ENCODE measurements at regions not wholly inside any gene's neighbourhood (a gene's known extent, or its start where the extent isn't known, plus 50 kb on each side); places are given as distances from the start of the nearest gene placed in this dataset.

DNA sequence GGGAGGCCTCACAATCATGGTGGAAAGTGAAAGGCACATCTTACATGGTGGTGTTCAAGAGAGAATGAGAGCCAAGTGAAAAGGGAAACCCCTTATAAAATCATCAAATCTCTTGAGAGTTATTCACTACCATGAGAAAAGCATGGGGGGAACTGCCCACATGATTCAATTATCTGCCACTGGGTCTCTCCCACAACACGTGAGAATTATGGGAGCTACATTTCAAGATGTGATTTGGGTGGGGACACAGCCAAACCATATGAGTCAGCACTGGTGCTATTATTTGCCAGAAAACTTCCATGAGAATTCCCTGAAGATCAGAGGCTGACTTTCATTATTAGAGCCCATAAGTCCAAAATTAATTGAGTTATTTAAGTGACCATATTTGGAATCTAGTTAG, 1001.2 kb upstream of the POT1 start:
- Mint-ChIP-seq H3K4me1 (peaks cover 30% of the 10 kb centered on the region), H3K36me3 (ENCODE audit: low read depth) (no peaks in the 10 kb centered on the region), H3K27ac (no peak overlapping the region), H3K4me3 (no peak overlapping the region), H3K27me3 (ENCODE audit: insufficient read depth, low read depth, poor library complexity) (no peaks in the 10 kb centered on the region), H3K9me3 (no peaks in the 10 kb centered on the region)
- Histone ChIP-seq H3K4me2 (no peak overlapping the region), H3K27ac (ENCODE audit: low read depth) (no peak overlapping the region), H3K9me2 (ENCODE audit: insufficient read depth) (no peaks in the 10 kb centered on the region), H3K79me2 (replicated peaks; ENCODE audit: insufficient read depth) (no peaks in the 10 kb centered on the region), H3K4me1 (ENCODE audit: insufficient read depth) (peaks cover 28% of the 10 kb centered on the region), H3K27me3 (ENCODE audit: insufficient read depth) (no peaks in the 10 kb centered on the region), H4K20me1 (replicated peaks; ENCODE audit: insufficient read depth) (no peaks in the 10 kb centered on the region), H3K36me3 (ENCODE audit: insufficient read depth) (no peaks in the 10 kb centered on the region), H3K4me3 (no peak overlapping the region), H2AFZ (no peak overlapping the region), H3F3A (replicated peaks; ENCODE audit: low read depth) (no peaks in the 10 kb centered on the region)
- DNase-seq (ENCODE audit: low spot score) (no peak), ATAC-seq (no peak)
- TF ChIP-seq EZH2 (IDR thresholded peaks at IDR 0.05; ENCODE audit: low read depth, unreplicated experiment) (no peak), JUNB (IDR thresholded peaks at IDR 0.05; ENCODE audit: unreplicated experiment) (no peak), STAT1 (IDR thresholded peaks at IDR 0.05; ENCODE audit: unreplicated experiment) (no peak), POLR2AphosphoS5 (IDR thresholded peaks at IDR 0.05; ENCODE audit: low read depth) (no peak), CREB1 (CRISPR knock-in tag; IDR thresholded peaks at IDR 0.05; ENCODE audit: low read depth) (no peak), ZNF114 (CRISPR knock-in tag; IDR thresholded peaks at IDR 0.05) (no peak), EZH2phosphoT487 (IDR thresholded peaks at IDR 0.05; ENCODE audit: unreplicated experiment) (no peak), CTCF (conservative IDR thresholded peaks at IDR 0.05; ENCODE audit: low read depth in 2 of 2) (no peak)
- TF ChIP-seq, protein P1, sequence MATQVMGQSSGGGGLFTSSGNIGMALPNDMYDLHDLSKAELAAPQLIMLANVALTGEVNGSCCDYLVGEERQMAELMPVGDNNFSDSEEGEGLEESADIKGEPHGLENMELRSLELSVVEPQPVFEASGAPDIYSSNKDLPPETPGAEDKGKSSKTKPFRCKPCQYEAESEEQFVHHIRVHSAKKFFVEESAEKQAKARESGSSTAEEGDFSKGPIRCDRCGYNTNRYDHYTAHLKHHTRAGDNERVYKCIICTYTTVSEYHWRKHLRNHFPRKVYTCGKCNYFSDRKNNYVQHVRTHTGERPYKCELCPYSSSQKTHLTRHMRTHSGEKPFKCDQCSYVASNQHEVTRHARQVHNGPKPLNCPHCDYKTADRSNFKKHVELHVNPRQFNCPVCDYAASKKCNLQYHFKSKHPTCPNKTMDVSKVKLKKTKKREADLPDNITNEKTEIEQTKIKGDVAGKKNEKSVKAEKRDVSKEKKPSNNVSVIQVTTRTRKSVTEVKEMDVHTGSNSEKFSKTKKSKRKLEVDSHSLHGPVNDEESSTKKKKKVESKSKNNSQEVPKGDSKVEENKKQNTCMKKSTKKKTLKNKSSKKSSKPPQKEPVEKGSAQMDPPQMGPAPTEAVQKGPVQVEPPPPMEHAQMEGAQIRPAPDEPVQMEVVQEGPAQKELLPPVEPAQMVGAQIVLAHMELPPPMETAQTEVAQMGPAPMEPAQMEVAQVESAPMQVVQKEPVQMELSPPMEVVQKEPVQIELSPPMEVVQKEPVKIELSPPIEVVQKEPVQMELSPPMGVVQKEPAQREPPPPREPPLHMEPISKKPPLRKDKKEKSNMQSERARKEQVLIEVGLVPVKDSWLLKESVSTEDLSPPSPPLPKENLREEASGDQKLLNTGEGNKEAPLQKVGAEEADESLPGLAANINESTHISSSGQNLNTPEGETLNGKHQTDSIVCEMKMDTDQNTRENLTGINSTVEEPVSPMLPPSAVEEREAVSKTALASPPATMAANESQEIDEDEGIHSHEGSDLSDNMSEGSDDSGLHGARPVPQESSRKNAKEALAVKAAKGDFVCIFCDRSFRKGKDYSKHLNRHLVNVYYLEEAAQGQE (IDR thresholded peaks at IDR 0.05; ENCODE audit: unreplicated experiment): no peak
- TF ChIP-seq, protein P2, sequence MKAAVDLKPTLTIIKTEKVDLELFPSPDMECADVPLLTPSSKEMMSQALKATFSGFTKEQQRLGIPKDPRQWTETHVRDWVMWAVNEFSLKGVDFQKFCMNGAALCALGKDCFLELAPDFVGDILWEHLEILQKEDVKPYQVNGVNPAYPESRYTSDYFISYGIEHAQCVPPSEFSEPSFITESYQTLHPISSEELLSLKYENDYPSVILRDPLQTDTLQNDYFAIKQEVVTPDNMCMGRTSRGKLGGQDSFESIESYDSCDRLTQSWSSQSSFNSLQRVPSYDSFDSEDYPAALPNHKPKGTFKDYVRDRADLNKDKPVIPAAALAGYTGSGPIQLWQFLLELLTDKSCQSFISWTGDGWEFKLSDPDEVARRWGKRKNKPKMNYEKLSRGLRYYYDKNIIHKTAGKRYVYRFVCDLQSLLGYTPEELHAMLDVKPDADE (IDR thresholded peaks at IDR 0.05): no peak

- ATAC-seq: no peak; the same call in 2 of the 3 replicates
- no peak for DNase-seq (ENCODE audit: low spot score)
- H3K36me3 ChIP-seq (ENCODE audit: insufficient read depth): no peaks in the 10 kb centered on the region
- no peak for TF ChIP-seq CTCF (conservative IDR thresholded peaks at IDR 0.05; ENCODE audit: low read depth in 2 of 2)
- TF ChIP-seq ZNF114 (CRISPR knock-in tag; IDR thresholded peaks at IDR 0.05): no peak
- TF ChIP-seq NANOG (IDR thresholded peaks at IDR 0.05; ENCODE audit: borderline replicate concordance): no peak
- no peak for TF ChIP-seq EZH2 (IDR thresholded peaks at IDR 0.05; ENCODE audit: low read depth, unreplicated experiment)
- no peak for TF ChIP-seq ZNF331 (CRISPR knock-in tag; IDR thresholded peaks at IDR 0.05; ENCODE audit: low read depth)
- TF ChIP-seq, protein P1 (IDR thresholded peaks at IDR 0.05; ENCODE audit: unreplicated experiment): no peak
- no peak for TF ChIP-seq JUNB (IDR thresholded peaks at IDR 0.05; ENCODE audit: unreplicated experiment)
- TF ChIP-seq EZH2phosphoT487 (IDR thresholded peaks at IDR 0.05; ENCODE audit: unreplicated experiment): no peak
Observed at GRCh38 chr7:125927556-125927955, 997.9 kb upstream of the POT1 start.

More at GRCh38 chr7:125927556-125927955, 997.9 kb upstream of the POT1 start:
- Mint-ChIP-seq H3K27me3 (ENCODE audit: insufficient read depth, low read depth, poor library complexity) (peaks cover 3% of the 10 kb centered on the region), H3K27ac (peak overlapping the region; percentile 89; the same call in 1 of the 2 replicates), H3K4me3 (no peak overlapping the region), H3K36me3 (ENCODE audit: low read depth) (no peaks in the 10 kb centered on the region), H3K9me3 (no peaks in the 10 kb centered on the region), H3K4me1 (peaks cover 46% of the 10 kb centered on the region)
- Histone ChIP-seq H3K79me2 (replicated peaks; ENCODE audit: insufficient read depth) (no peaks in the 10 kb centered on the region), H4K20me1 (replicated peaks; ENCODE audit: insufficient read depth) (no peaks in the 10 kb centered on the region), H3K27me3 (ENCODE audit: insufficient read depth) (no peaks in the 10 kb centered on the region), H3K4me2 (0 out of 2 replicates have a peak overlapping the region, but pooled peaks have one; percentile 5), H3K4me1 (ENCODE audit: insufficient read depth) (peaks cover 37% of the 10 kb centered on the region), H2AFZ (no peak overlapping the region), H3F3A (replicated peaks; ENCODE audit: low read depth) (no peaks in the 10 kb centered on the region), H3K9me2 (ENCODE audit: insufficient read depth) (no peaks in the 10 kb centered on the region), H3K27ac (ENCODE audit: low read depth) (no peak overlapping the region), H3K4me3 (no peak overlapping the region)

All from GM23338 (cell line).